MM.1S (cell line): ENCODE measurements at regions not wholly inside any gene's neighbourhood (a gene's known extent, or its start where the extent isn't known, plus 50 kb on each side); places are given as distances from the start of the nearest gene placed in this dataset.

Source experiments
- EZH2 ChIP-seq: fragments of 300-600 bp; sonication (generic); optimal IDR thresholded peaks from 2 replicates; pipeline ENCODE3; 2017; ENCODE audit warnings: low read depth, mild to moderate bottlenecking, antibody characterized with exemption, low read length, mixed read lengths
- TF ChIP-seq, protein P1 (sequence below): fragments of 300-600 bp; sonication (generic); IDR thresholded peaks from 2 replicates; pipeline ENCODE4 v1.5.1; 2016; ENCODE audit warnings: antibody characterized with exemption, low read length, mixed read lengths

GRCh38 chr10:6985644-6986043, 405.6 kb upstream of the PRKCQ start:
- TF ChIP-seq, protein P1, sequence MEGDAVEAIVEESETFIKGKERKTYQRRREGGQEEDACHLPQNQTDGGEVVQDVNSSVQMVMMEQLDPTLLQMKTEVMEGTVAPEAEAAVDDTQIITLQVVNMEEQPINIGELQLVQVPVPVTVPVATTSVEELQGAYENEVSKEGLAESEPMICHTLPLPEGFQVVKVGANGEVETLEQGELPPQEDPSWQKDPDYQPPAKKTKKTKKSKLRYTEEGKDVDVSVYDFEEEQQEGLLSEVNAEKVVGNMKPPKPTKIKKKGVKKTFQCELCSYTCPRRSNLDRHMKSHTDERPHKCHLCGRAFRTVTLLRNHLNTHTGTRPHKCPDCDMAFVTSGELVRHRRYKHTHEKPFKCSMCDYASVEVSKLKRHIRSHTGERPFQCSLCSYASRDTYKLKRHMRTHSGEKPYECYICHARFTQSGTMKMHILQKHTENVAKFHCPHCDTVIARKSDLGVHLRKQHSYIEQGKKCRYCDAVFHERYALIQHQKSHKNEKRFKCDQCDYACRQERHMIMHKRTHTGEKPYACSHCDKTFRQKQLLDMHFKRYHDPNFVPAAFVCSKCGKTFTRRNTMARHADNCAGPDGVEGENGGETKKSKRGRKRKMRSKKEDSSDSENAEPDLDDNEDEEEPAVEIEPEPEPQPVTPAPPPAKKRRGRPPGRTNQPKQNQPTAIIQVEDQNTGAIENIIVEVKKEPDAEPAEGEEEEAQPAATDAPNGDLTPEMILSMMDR, result no peak
- no peak for TF ChIP-seq EZH2
